GM12878 (cell line): ENCODE measurements at regions not wholly inside any gene's neighbourhood (a gene's known extent, or its start where the extent isn't known, plus 50 kb on each side); places are given as distances from the start of the nearest gene placed in this dataset.

ENCODE experiments used
- ATAC-seq: fragments of 200-7000 bp; cut with Tn5 transposase; 3 replicates; pipeline ENCODE4 v1.9.1; 2020; ENCODE audit warnings: mild to moderate bottlenecking, moderate library complexity
- BruUV-seq: library from RNA; stranded (reverse); fragments of 400-500 nt; replicated peaks from 2 replicates; lab custom pipeline; 2021; lab: Mats Ljungman, UMichigan
- CTCF ChIA-PET: fragments of 300-600 bp; sonication (Branson Sonifier 250); formaldehyde crosslinking; extraction: SDS; loops from one replicate; lab custom pipeline; 2021; ENCODE audit warnings: inconsistent platforms; lab: Yijun Ruan, JAX
- POLR2A ChIA-PET: fragments of 350-600 bp; formaldehyde crosslinking; extraction: SDS; loops from one replicate; lab custom pipeline; 2021; ENCODE audit warnings: inconsistent platforms; lab: Charles Lee
- RAD21 ChIA-PET: fragments of 300-600 bp; sonication (Branson Sonifier 250); formaldehyde crosslinking; loops from one replicate; lab custom pipeline; 2023; ENCODE audit warnings: antibody characterized with exemption; ENCODE audit not compliant: unreplicated experiment; lab: Charles Lee
- SMC1A ChIA-PET: fragments of 300-600 bp; sonication (Branson Sonifier 250); formaldehyde crosslinking; loops from one replicate; lab custom pipeline; 2023; ENCODE audit not compliant: unreplicated experiment, uncharacterized antibody; lab: Charles Lee
- DNase-seq: peaks from one replicate; pipeline ENCODE4 v3.0.0-alpha.2; 2011; ENCODE audit warnings: low read depth, low spot score
- FAIRE-seq: peaks from 3 replicates; lab custom pipeline; 2011; peaks lifted over from hg19 to GRCh38; lab: Jason Lieb, UNC
- H2AFZ ChIP-seq: 2 replicates; pipeline ENCODE4 v1.6.0; 2011; ENCODE audit warnings: low read depth, low read length, control low read depth; ENCODE audit not compliant: control insufficient read depth
- H3K27ac ChIP-seq: 2 replicates; pipeline ENCODE4 v1.5.1; 2011; ENCODE audit warnings: control low read depth; ENCODE audit not compliant: control insufficient read depth, insufficient read depth
- H3K27me3 ChIP-seq, 2 experiments: replicated peaks in 1 of 2; 2 replicates each; pipeline versions ENCODE4 v1.6.0 to v1.6.1; 2011; ENCODE audit warnings: low read length in 1 of 2; ENCODE audit not compliant: control insufficient read depth in 2 of 2, insufficient read depth in 2 of 2
- H3K36me3 ChIP-seq, 2 experiments: 2 replicates each; pipeline ENCODE4 v1.5.1; 2011; ENCODE audit warnings: low read length in 1 of 2; ENCODE audit not compliant: control insufficient read depth in 2 of 2, insufficient read depth in 2 of 2
- H3K4me1 ChIP-seq: 2 replicates; pipeline ENCODE4 v1.6.1; 2011; ENCODE audit warnings: mild to moderate bottlenecking, low read length, moderate library complexity, mixed read lengths; ENCODE audit not compliant: control insufficient read depth, insufficient read depth
- H3K4me2 ChIP-seq: 2 replicates; pipeline ENCODE4 v1.6.0; 2011; ENCODE audit warnings: control low read depth; ENCODE audit not compliant: control insufficient read depth, insufficient read depth
- H3K4me3 ChIP-seq: fragments of 200-600 bp; sonication (generic); 2 replicates; pipeline ENCODE4 v1.5.1; 2016
- H3K79me2 ChIP-seq: 2 replicates; pipeline ENCODE4 v1.6.0; 2011; ENCODE audit warnings: low read length; ENCODE audit not compliant: control insufficient read depth, insufficient read depth
- H3K9ac ChIP-seq: 2 replicates; pipeline ENCODE4 v1.8.0; 2011; ENCODE audit warnings: low read length, control low read depth, mixed read lengths; ENCODE audit not compliant: control insufficient read depth, insufficient read depth
- H3K9me3 ChIP-seq: replicated peaks from 3 replicates; pipeline ENCODE4 v1.5.1; 2011; ENCODE audit warnings: mild to moderate bottlenecking, low read length; ENCODE audit not compliant: control insufficient read depth, insufficient read depth
- H4K20me1 ChIP-seq: 2 replicates; pipeline ENCODE4 v1.6.0; 2011; ENCODE audit not compliant: control insufficient read depth, insufficient read depth
- BHLHE40 ChIP-seq, 2 experiments: fragments of 450-650 bp in 1 of 2; IDR thresholded peaks; 2 replicates each; pipeline ENCODE4 v1.6.1; 2011 to 2017; ENCODE audit warnings: low read depth in 2 of 2, borderline replicate concordance in 1 of 2, improper control_type of control experiment in 1 of 2, low read length in 1 of 2, mild to moderate bottlenecking in 1 of 2
- CBX3 ChIP-seq: fragments of 200-600 bp; sonication (generic); IDR thresholded peaks from 2 replicates; pipeline ENCODE4 v1.6.1; 2016; ENCODE audit warnings: low read depth, borderline replicate concordance
- CREB1 ChIP-seq: IDR thresholded peaks from 2 replicates; pipeline ENCODE4 v1.6.1; 2012; ENCODE audit warnings: low read depth, mild to moderate bottlenecking, inconsistent platforms
- EZH2 ChIP-seq: IDR thresholded peaks from 2 replicates; pipeline ENCODE4 v1.6.1; 2012; ENCODE audit warnings: low read depth, mild to moderate bottlenecking, control low read depth, inconsistent platforms, low read length, borderline replicate concordance; ENCODE audit not compliant: control insufficient read depth
- IKZF1 ChIP-seq: fragments of 450-650 bp; conservative IDR thresholded peaks from 2 replicates; pipeline ENCODE4 v1.6.1; 2017; ENCODE audit warnings: antibody characterized with exemption, mild to moderate bottlenecking
- MTA2 ChIP-seq: fragments of 450-650 bp; IDR thresholded peaks from 2 replicates; pipeline ENCODE4 v1.6.1; 2016; ENCODE audit warnings: low read depth, mild to moderate bottlenecking, moderate library complexity
- NR2C2 ChIP-seq: IDR thresholded peaks from 2 replicates; pipeline ENCODE4 v1.6.1; 2011; ENCODE audit warnings: borderline replicate concordance, low read depth; ENCODE audit not compliant: control insufficient read depth, insufficient read length
- SMARCA5 ChIP-seq: fragments of 450-650 bp; IDR thresholded peaks from 2 replicates; pipeline ENCODE4 v1.6.1; 2017; ENCODE audit warnings: mild to moderate bottlenecking
- SRF ChIP-seq, 2 experiments: IDR thresholded peaks; 2 replicates each; pipeline ENCODE4 v1.6.1; 2011; ENCODE audit warnings: low read depth in 2 of 2, low read length in 2 of 2, mild to moderate bottlenecking in 1 of 2, moderate library complexity in 1 of 2
- STAT3 ChIP-seq: IDR thresholded peaks from 2 replicates; pipeline ENCODE4 v1.6.1; 2011; ENCODE audit warnings: low read depth, low read length, improper control_type of control experiment
- YY1 ChIP-seq: IDR thresholded peaks from 2 replicates; pipeline ENCODE4 v1.6.1; 2011; ENCODE audit warnings: low read depth, mild to moderate bottlenecking, low read length
- ZNF24 ChIP-seq: fragments of 450-650 bp; IDR thresholded peaks from 2 replicates; pipeline ENCODE4 v1.6.1; 2017; ENCODE audit warnings: antibody characterized with exemption, mild to moderate bottlenecking
- ZNF687 ChIP-seq: fragments of 450-650 bp; IDR thresholded peaks from 2 replicates; pipeline ENCODE4 v1.6.1; 2017; ENCODE audit warnings: mild to moderate bottlenecking, moderate library complexity
- WGBS: methylation state at CpG from one replicate; pipeline ENCODE4 v1.1.6; 2016; ENCODE audit warnings: low lambda C conversion rate; ENCODE audit not compliant: insufficient replicate concordance, insufficient coverage; ENCODE audit errors: missing lambda C conversion rate; 5-methylcytosine and 5-hydroxymethylcytosine counted together
- in situ Hi-C: fragments of 300-500 bp; cut with MboI; formaldehyde crosslinking; loops from 9 replicates; pipeline ENCODE4 v1.14.3; 2018; ENCODE audit warnings: mixed read lengths
- intact Hi-C: fragments of 100-400 bp; cut with micrococcal nuclease; formaldehyde crosslinking; loops from one replicate; pipeline ENCODE4 v1.14.2; 2022; ENCODE audit not compliant: unreplicated experiment

GRCh38 chr7:15972862-15973275, 286.4 kb upstream of the MEOX2 start (continued):
- TF ChIP-seq NR2C2 = no peak
- TF ChIP-seq STAT3 = no peak
- TF ChIP-seq CBX3 = no peak

DNA sequence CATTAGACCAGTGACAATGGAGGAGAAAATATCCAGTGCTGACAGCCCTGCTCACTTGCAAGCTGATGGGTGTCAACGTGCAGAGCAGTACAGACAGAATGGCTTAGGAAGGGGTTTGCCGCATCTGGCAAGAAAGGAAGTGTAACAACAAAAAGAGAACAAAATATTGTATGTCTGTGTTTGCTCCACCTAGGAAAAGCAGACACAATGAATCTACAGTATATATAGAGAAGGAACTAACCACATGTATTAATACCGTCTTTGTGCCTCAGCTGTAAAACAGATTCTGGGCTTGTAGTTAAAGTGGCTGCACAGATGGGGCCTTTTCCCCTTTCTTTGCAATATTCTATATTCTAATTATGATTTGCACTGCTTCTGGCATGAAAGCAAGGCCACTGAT, 281.1 kb upstream of the MEOX2 start:
- Histone ChIP-seq H3K4me1 (no peaks in the 10 kb centered on the region), H3K4me3 (no peak overlapping the region), H3K27me3 (no peaks in the 10 kb centered on the region), H3K36me3 (no peaks in the 10 kb centered on the region), H3K27ac (no peak overlapping the region)
- ChIA-PET RAD21 (no interaction called here), SMC1A (no interaction called here)
- BruUV-seq = no TSS peak
- FAIRE-seq (no peak), DNase-seq (no peak), ATAC-seq (no peak)
- in situ Hi-C loops = no loop called here
- intact Hi-C loops = no loop called here
- WGBS = 72% methylated on average over 3 of the region's 3 CpGs
- TF ChIP-seq MTA2 = no peak
- TF ChIP-seq YY1 = no peak
- no peak for TF ChIP-seq CBX3
- TF ChIP-seq SRF (IDR thresholded peaks at IDR 0.05; ENCODE audit: low read depth in 2 of 2, low read length in 2 of 2) = no peak
- no peak for TF ChIP-seq ZNF687
- TF ChIP-seq IKZF1 = no peak
- TF ChIP-seq CREB1 = no peak
- TF ChIP-seq ZNF24 = no peak
- TF ChIP-seq SMARCA5 = no peak
- no peak for TF ChIP-seq EZH2
- TF ChIP-seq BHLHE40 (IDR thresholded peaks at IDR 0.05; ENCODE audit: borderline replicate concordance in 1 of 2, low read depth in 2 of 2, low read length in 1 of 2) = no peak
- TF ChIP-seq, all 136 proteins: peak for 0
- ChIA-PET CTCF (no interaction called here), POLR2A (no interaction called here)
- Histone ChIP-seq H2AFZ (no peak overlapping the region), H3K9me3 (no peaks in the 10 kb centered on the region), H3K79me2 (no peaks in the 10 kb centered on the region), H3K9ac (no peak overlapping the region), H4K20me1 (no peaks in the 10 kb centered on the region), H3K4me2 (no peak overlapping the region)
